ENCODE measurements at regions not wholly inside any gene's neighbourhood (a gene's known extent, or its start where the extent isn't known, plus 50 kb on each side); places are given as distances from the start of the nearest gene placed in this dataset.

DNA sequence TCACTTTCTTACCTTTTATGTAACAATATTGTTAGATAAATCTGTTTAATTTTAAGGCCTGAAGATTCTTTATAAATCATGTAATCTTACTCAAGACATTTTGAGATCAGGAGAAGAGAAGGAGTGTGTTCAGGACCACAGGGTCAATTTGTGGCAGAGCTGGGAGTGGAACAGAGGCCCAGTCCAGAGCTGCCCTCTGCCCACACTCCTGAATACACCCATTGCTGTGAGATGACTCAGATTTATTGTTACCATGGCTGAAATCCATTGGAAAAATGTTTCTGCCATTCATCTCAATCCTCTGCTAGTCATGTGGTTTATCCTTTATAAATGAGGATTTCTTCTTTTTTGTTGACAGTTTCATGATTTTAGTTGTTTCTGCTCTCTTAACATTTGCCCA lies 100.5 kb upstream of the STXBP6 start:
- no peak for DNase-seq

DNA sequence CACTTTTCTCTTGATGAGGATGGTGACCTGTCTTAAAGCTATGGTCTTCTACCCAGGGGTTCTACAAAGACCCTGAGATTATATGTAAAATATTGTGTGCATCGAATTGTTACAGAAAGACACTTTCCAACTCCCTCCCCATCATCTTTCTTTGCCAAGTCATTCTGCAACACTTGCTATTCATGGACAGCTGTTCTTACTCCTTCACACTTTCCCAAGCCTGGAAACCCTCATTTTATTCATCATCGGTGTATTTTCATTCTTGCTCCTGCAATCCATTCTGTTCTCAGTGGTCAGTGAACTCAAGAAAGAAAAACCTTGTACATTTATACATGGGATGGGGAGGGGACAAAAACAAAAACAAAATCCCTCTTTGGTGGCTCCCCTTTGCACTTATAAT lies 90.5 kb upstream of the STXBP6 start:
- peak; percentile 80 to 85 for DNase-seq

DNA sequence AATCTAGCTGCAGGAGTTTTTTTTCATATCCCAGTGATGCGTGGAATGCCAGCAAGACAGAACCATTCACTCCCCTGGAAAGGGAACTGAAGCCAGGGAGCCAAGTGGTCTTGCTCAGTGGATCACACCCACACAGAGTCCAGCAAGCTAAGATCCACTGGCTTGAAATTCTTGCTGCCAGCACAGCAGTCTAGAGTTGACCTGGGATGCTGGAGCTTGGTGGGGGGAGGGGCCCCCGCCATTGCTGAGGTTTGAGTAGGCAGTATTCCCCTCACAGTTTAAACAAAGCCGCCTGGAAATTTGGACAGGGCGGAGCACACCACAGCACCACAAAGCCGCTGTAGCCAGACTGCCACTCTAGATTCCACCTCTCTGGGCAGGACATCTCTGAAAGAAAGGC lies 86.9 kb upstream of the STXBP6 start:
- DNase-seq: no peak

DNA sequence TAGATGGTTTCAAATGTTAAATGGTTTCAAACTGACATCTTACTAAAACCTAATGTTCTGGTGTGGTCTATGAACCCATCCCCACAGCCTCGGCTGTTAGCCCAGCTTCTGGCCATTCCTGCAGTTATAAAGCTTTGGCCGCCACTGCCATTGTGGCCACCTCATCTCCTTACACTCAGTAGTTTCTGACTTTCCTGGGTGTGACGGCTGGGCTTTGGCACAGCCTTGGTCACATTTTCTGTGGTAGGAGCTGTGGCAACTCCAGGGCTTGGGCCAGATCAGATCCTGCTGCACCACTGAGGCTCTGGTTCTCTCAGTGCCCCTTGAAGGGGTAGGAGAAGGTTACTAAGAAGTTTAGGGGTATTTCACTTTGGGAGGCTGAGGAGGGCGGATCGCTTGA lies 84.2 kb upstream of the STXBP6 start:
- no peak for DNase-seq

DNA sequence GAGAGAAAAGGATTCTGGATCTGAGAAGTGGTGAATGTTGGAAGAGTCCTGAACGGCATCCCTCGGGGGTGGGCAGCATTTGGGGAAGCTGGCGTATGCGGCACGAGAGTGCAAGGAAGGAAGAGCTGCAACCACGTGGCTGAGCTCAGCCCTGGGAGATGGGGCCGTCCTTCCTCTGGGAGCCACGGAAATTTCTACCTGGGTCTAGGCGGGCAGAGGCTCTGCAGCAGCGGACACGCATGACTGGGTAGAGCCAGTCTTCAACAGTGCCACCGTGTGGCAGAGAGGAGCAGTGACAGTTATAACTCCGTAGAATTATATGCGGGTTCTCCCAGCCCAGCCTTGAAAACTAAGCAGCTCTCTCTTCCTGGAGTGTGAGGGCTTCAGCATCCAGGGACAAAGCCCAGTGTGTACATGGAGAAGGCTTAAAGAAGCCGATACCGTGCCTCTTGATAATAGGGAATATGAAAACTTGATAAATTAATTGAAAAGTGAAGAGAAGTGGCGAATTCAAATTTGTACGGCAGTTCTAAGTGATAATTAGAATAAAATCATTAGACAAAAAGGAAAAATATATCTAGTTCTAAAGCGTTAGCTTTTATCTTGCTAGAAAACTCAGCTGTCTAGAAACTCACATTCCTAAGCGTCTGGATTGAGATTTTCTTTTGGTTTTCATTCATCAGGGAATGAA lies 82.9 kb upstream of the STXBP6 start:
- peak; percentile 60 to 68 for DNase-seq

DNA sequence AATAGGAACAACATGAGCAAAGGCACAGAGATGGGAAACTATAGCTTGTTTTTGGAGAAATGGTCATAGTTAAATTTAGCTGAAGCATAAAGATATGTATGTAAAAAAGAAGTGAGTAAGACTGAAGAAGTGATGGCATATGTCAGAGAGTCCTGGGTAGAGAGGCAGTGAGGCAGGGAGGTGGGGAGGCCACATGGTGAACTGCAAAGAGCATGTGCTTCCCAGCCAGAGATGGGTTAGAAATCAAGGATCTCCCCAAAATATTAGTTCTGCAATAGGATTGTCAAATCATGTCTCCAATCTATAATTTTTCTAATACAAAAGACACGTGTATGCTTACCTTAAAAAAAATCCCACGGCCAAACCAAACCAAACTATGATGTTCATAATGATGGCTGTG lies 82.1 kb upstream of the STXBP6 start:
- no peak for DNase-seq

DNA sequence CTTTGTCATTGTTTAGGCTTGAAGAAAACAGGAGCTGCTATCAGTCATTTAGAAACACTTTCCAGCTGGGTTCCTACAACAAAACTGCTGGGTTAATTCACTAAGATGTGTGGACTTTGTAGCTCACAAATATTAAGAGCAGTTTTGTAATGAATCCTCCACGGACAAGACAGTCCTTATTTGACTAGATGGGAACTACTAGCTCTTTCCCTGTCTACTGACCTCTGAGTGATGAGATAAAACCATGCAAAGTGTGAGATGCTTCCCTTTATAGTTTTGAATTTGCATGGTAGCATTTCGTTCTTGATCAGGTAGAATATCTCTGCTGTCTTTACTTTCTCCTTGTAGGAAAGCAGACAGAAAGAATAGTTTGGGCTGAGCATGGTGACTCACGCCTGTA lies 72.9 kb upstream of the STXBP6 start:
- DNase-seq: no peak

DNA sequence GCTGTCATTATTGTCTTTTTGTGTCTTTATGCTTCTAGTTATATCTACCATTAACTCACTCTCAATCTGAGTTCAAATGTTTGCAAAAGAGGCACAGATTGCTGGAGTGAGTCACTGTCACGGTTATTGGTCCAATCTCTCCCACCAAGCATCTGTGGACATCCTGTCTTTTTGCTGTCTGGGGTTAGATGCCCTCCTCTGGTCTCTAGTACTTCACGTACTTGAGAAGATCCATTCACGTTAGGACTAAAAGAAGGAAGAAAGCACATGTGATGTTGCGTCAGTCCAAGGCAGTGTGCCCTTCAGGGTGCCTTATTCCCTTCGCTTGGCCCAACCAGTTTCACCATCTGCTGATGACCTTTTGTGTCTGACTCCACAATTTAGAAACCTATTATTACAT lies 72.3 kb upstream of the STXBP6 start:
- no peak for DNase-seq

DNA sequence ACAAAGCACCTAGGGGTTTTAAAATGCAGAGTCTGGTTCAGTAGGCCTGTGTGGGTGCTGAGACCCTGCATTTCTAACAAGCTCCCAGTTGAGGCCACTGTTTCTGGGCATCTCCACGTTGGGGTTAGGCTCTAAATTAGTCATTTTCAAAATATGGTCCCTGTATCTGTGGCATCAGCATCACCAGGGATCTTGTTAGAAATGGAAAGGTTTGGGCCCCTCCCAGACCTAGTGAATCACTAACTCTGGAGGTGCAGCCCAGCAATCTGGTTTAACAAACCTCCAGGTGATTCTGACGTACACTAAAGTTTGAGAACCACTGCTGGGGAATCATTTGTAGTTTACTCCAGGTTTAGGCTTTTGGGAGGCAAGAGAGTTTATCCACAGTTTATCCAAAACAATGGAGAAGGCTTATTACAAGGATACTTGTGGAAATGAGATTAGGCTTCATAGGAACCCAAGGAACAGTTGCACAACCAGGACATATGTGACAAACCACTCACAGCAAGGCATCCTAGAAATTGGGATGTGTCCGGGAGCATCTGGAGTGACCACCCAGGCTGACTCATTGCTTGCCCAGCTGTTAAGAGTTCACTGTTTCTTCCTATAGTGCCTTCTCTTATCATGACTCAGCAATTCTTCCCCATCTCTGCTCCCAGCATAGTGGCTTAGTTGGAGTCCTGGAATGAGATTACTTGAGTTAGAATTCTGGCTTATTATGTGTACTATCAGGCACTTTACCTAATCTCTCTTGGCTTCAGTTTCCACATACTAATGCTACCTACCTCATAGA lies 71.6 kb upstream of the STXBP6 start:
- DNase-seq: no peak

DNA sequence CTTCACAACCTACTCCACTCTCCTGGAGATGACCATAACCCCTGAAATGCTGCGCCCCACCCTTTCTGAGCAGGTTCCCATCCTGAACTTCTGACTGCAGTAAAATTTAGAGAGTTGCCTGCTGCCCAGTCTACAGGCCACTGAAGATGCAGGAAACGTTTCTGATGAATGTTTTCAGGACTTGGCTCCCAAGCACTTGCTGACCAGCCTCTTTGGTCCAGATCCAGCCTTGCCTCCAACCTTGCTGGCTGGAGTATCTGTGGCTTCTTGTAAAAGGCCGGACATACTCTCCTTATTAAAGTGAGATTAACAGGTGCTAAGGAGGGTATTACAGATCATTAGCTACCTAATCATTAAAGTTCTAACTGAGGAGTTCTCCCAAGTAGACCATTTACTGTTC lies 70.3 kb upstream of the STXBP6 start:
- DNase-seq: no peak

DNA sequence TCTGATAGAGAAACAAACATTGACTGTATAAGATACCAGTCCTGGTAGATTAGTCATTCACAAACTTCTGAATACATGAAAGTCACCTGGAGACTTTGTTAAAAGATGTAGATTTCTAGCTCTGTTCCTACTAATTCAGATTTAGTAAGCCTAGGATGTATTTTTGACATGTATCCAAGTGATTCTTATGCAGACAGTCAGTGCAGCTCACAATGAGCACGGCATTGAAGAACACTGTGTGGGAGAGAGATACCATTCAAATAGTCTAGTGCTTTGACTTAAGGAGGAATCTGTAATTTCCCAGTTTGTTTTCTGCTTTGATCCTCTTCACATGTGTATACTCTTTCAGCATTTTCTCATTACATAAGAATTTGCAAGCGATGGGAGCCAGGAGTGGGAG lies 68.7 kb upstream of the STXBP6 start:
- no peak for DNase-seq

DNA sequence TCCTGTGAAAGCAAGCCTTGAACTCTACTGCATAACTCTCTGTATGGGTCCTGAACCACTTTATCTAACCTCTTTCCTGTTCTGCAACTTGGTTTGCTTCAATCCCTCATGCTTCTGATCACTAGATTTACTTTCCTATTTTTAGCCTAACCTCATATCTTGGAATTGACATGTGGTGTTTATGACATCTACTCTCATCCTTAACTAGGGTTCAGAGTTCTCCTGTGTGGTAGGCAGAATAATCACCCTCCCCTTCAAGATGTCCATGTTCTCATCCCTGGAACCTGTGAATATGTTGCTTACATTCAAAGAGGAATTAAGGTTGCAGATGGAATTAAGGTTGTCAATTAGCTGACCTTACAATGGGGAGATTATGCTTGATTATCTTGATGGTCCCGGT lies 67.4 kb upstream of the STXBP6 start:
- DNase-seq: no peak

DNA sequence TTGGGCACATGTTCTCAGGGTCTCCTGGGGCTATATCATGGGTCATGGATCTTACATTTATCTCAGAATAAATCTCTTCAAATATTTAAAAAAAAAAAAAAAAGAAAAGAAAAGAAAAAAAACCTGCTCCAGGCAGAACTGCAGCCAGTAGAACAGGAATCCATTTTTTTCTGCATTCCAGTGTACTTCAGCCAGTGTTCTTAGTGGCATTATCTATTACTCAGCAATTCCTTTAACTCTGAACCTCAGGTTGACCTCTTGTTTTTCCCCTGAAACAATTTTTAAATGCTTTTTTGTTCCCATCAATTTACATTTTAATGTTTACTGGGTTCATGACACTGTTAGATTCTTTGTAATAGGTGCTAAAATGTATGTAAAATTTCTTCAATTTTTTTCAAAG lies 66.7 kb upstream of the STXBP6 start:
- DNase-seq: no peak

DNA sequence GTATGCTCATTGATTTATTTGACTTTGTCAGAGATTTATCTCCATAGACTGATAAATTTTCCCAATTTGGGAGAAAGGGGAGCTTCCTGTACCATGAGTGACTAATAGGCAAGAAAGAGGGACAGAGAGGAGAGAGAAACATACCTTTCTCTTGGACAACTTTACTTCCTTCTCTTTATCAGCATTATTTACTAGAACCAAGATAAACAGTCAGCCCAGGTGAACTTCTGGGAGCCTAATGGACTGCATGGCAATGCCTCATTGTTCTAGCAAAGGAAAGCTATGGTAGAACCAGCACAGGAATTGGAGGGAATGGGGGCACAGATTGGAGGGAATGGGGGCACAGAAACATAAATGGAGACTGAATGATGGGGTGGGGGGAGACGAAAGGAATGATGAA lies 63.4 kb upstream of the STXBP6 start:
- no peak for DNase-seq

DNA sequence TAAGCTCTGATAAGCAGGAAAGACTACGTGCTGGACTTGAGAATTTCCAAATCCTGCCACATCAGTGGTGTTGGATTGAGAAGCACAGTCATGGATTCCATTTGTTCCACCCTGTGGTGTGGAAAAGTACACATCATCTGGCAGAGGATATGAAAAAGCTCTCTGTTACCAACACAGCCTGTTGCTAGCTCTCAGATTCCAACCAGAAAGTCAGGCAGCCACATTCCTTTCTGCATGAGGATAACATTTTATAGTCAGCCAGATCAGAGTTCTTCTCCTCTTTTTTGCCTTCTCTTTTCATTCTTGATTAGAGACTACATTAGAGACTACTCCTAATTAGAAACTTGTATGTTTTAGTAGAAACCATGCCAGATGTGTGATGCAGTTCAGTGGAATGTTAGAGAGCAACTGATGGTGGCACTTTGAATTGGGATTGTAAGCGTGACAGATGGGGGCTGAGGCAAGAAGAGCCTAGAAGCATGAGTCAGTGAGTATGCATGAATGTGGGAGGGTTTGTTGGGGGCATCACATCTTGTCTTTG lies 61.2 kb upstream of the STXBP6 start:
- DNase-seq: peak; percentile 56 to 62

DNA sequence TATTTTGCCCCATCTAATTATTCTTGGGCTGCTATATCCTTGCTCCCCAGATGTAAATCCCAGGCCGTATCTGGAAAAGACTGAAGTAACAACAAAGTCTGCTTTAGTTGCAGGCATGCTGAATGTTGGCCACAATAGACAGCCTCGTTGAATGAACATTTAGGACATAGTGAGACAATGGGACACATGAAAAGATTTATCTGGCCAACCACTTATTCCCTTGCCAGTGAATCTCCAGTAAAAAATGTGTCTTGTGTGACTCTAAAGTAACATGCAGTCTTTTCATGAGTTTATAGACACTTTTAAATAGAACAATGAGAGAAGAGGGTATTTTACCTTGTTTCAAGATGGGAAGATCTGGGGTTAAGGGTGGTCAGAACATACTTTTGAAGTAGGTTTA lies 60.2 kb upstream of the STXBP6 start:
- no peak for DNase-seq

DNA sequence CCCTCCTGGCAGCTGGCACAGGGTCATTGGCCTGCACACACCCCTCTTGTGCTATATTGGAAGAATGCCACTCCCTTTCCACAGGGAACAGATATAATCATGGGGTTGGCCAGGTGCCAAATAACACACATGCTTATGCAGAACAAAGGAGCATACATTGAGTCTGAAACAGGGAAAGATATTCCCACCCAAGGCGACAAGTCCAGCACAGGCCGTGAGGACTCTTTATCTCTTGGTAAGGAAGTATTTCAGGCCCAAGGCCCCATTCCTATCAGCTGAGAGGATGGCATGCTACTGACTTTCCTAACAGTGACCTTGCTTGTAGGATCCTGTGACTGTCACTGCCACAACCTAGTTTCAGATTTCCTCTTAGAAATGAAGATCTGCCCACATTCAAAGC lies 59.0 kb upstream of the STXBP6 start:
- no peak for DNase-seq

DNA sequence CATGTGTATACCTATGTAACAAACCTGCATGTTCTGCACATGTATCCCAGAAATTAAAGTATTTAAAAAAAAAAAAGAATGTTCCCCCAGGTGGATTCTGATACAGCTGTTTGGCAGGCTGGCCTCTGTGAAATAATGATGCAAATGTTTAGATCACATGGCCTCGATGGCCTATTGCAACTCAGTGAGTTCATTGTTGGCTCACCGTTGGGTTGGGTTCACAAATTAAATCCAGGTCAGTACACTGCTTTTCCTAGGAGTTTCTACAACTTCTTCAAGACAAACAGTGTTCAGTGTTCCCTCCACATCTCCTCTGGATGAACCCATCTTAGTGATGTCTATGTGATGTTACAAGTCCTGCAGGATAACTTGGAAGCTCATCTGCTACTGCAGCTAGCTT lies 58.3 kb upstream of the STXBP6 start:
- no peak for DNase-seq

DNA sequence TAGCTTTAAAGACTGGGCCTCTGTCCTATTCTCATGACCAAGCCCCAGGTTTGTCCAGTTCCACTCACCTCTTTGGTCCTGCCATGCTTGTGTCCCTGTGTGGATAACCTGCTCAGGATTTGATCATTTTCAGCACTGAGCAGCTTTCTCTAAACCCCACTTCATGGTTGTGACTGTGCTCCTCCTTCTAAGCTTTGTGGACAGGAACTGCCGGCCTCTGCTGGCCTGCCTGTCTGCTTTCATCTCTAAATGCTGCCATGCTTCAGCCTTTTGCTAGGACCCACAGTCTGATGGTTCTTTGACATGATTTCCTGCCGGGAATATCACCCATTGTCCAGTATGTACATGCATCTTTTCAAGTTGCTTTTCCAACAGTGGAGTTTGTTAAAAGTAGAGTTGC lies 53.9 kb upstream of the STXBP6 start:
- no peak for DNase-seq

DNA sequence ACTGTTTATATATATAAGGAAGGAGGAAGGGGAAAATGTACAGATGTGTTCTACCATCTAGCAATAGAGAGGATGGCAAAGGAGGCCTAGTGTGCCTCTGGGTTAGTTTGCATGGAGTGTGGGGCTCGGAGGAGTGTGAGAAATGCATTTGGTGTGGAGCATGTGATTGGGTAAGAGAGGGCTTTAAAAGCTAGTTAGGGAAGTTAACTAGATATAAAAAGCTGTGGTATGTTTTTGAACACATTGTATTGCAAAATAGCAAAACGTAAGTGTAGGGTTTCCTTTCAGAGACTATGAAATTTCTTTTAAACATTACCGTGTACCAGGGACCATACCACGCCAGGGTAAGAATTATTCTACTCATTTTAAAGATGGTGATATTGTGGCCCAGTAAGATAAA lies 53.3 kb upstream of the STXBP6 start:
- no peak for DNase-seq

DNA sequence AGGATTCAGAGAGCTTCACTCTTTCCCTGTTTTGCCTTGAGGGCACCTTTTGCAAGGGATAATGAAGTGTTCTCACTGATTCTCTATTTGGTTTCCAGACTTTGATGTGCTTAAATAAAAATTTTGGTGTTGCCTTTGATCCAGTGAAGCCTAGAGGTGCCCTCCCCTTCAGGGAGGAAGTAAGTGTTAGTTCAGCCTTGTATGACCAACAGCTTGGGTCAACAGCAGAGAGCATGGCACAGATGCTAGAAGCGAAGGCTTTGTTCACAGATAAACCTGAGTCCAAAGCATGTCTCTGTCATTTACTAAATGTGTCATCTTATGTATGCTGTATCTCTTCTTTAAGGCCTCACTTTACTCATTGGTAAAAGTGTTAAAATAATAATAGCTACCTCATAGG lies 52.8 kb upstream of the STXBP6 start:
- DNase-seq: no peak

DNA sequence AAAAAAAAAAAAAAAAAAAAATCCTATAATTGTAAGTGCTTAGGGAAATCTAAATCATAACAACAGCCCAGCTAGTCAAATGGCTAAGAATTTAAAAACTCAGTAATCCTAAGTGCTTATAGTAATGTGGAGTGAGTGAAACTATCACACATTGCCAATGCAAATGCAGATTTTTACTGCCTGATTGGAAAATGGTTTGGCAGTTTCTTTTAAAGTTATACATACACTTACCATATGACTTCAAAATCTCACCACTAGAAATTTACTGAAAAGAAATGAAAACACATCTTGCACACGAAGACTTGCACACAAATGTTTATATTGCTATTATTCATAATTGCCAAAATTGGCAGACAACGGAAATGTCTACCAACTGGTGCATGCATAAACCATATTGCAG lies 51.3 kb upstream of the STXBP6 start:
- DNase-seq: no peak

All from right lung (tissue), 2 donors.